ENCODE measurements at regions not wholly inside any gene's neighbourhood (a gene's known extent, or its start where the extent isn't known, plus 50 kb on each side); places are given as distances from the start of the nearest gene placed in this dataset.

- TF ChIP-seq CTCF (optimal IDR thresholded peaks at IDR 0.05 in 1 of 3, IDR thresholded peaks at IDR 0.05 in 1 of 3, conservative IDR thresholded peaks at IDR 0.05 in 1 of 3; ENCODE audit: extremely low read depth in 1 of 3, insufficient read depth in 2 of 3, low read length in 3 of 3), result no peak
- TF ChIP-seq EZH2 (IDR thresholded peaks at IDR 0.05; ENCODE audit: low read length), result no peak
These were observed 94.3 kb upstream of the ATXN3L start for GRCh38 chrX:13414006-13414647.

Data from keratinocyte (primary cell).